Liver (tissue), 8 donors: ENCODE measurements at regions not wholly inside any gene's neighbourhood (a gene's known extent, or its start where the extent isn't known, plus 50 kb on each side); places are given as distances from the start of the nearest gene placed in this dataset.

Experiments
- DNase-seq: peaks from one replicate; pipeline ENCODE4 v3.0.0-alpha.2; 2017; ENCODE audit warnings: low spot score
- H3K27ac ChIP-seq, 2 donors: one replicate each; pipeline ENCODE4 v1.7.0; 2013; ENCODE audit warnings: inconsistent platforms in 2 of 2, low read length in 2 of 2, control low read depth in 1 of 2, low read depth in 1 of 2, mild to moderate bottlenecking in 1 of 2
- H3K27me3 ChIP-seq, 4 donors: one replicate each; pipeline versions ENCODE4 v1.6.1 to v1.7.0; 2013; ENCODE audit warnings: low read length in 3 of 4, inconsistent platforms in 1 of 4, mild to moderate bottlenecking in 1 of 4, moderate library complexity in 1 of 4; ENCODE audit not compliant: control insufficient read depth in 4 of 4, insufficient read depth in 4 of 4
- H3K36me3 ChIP-seq, 4 donors: one replicate each; pipeline versions ENCODE4 v1.6.1 to v1.7.0; 2013; ENCODE audit warnings: low read length in 3 of 4, mild to moderate bottlenecking in 3 of 4, low read depth in 1 of 4, moderate library complexity in 1 of 4; ENCODE audit not compliant: control insufficient read depth in 4 of 4, insufficient read depth in 3 of 4
- H3K4me1 ChIP-seq, 4 donors: one replicate each; pipeline versions ENCODE4 v1.6.1 to v1.7.0; 2013; ENCODE audit warnings: low read length in 3 of 4, mild to moderate bottlenecking in 3 of 4, moderate library complexity in 1 of 4; ENCODE audit not compliant: control insufficient read depth in 4 of 4, insufficient read depth in 4 of 4
- H3K4me3 ChIP-seq, 3 donors: one replicate each; pipeline versions ENCODE4 v1.6.1 to v1.7.0; 2013; ENCODE audit warnings: low read length in 3 of 3, control low read depth in 1 of 3, low read depth in 1 of 3, mild to moderate bottlenecking in 1 of 3
- H3K9ac ChIP-seq, 2 donors: one replicate each; pipeline ENCODE4 v1.7.0; 2013; ENCODE audit warnings: low read length in 2 of 2, mild to moderate bottlenecking in 2 of 2, moderate library complexity in 2 of 2, control low read depth in 1 of 2, low read depth in 1 of 2
- H3K9me3 ChIP-seq, 4 donors: one replicate each; pipeline versions ENCODE4 v1.6.1 to v1.7.0; 2013; ENCODE audit warnings: low read length in 3 of 4; ENCODE audit not compliant: control insufficient read depth in 4 of 4
- EGR1 ChIP-seq, 2 donors: IDR thresholded peaks; 2 replicates each; pipeline ENCODE4 v1.6.1; 2016 to 2018; ENCODE audit warnings: antibody characterized with exemption in 2 of 2, low read depth in 2 of 2
- FOXA1 ChIP-seq: IDR thresholded peaks from 2 replicates; pipeline ENCODE4 v1.6.1; 2016; ENCODE audit warnings: antibody characterized with exemption
- FOXA2 ChIP-seq: IDR thresholded peaks from 2 replicates; pipeline ENCODE4 v1.6.1; 2016; ENCODE audit warnings: antibody characterized with exemption
- GABPA ChIP-seq, 2 donors: IDR thresholded peaks in 1 of 2; conservative IDR thresholded peaks in 1 of 2; 2 replicates each; pipeline ENCODE4 v1.6.1; 2016; ENCODE audit warnings: antibody characterized with exemption in 2 of 2, mild to moderate bottlenecking in 1 of 2, moderate library complexity in 1 of 2
- HNF4A ChIP-seq, 2 donors: conservative IDR thresholded peaks; 2 replicates each; pipeline ENCODE4 v1.6.1; 2016; ENCODE audit warnings: antibody characterized with exemption in 2 of 2, mild to moderate bottlenecking in 2 of 2
- HNF4G ChIP-seq: IDR thresholded peaks from 2 replicates; pipeline ENCODE4 v1.6.1; 2016; ENCODE audit warnings: antibody characterized with exemption
- JUND ChIP-seq, 2 donors: IDR thresholded peaks; 2 replicates each; pipeline ENCODE4 v1.6.1; 2016; ENCODE audit warnings: antibody characterized with exemption in 2 of 2
- NR2F2 ChIP-seq: IDR thresholded peaks from 2 replicates; pipeline ENCODE4 v1.6.1; 2016; ENCODE audit warnings: antibody characterized with exemption
- RAD21 ChIP-seq, 2 donors: IDR thresholded peaks; 2 replicates each; pipeline ENCODE4 v1.6.1; 2016; ENCODE audit warnings: antibody characterized with exemption in 2 of 2, mild to moderate bottlenecking in 2 of 2
- RXRA ChIP-seq, 2 donors: IDR thresholded peaks; 2 replicates each; pipeline ENCODE4 v1.6.1; 2017 to 2018; ENCODE audit warnings: antibody characterized with exemption in 2 of 2, mild to moderate bottlenecking in 1 of 2
- SP1 ChIP-seq: IDR thresholded peaks from 2 replicates; pipeline ENCODE4 v1.6.1; 2018; ENCODE audit warnings: antibody characterized with exemption, mild to moderate bottlenecking
- TAF1 ChIP-seq: conservative IDR thresholded peaks from 2 replicates; pipeline ENCODE4 v1.6.1; 2016; ENCODE audit warnings: antibody characterized with exemption, mild to moderate bottlenecking
- YY1 ChIP-seq: IDR thresholded peaks from 2 replicates; pipeline ENCODE4 v1.6.1; 2016; ENCODE audit warnings: antibody characterized with exemption, mild to moderate bottlenecking
- WGBS: extraction: QIAGEN DNeasy Blood & Tissue Kit; methylation state at CpG from one replicate; pipeline ENCODE4 v1.1.7; 2013; 5-methylcytosine and 5-hydroxymethylcytosine counted together
- TF ChIP-seq, protein P1 (sequence below): IDR thresholded peaks from 2 replicates; pipeline ENCODE4 v1.6.1; 2016; ENCODE audit warnings: antibody characterized with exemption
- TF ChIP-seq, protein P2 (sequence below): IDR thresholded peaks from 2 replicates; pipeline ENCODE4 v1.6.1; 2016; ENCODE audit warnings: antibody characterized with exemption
- TF ChIP-seq, protein P3 (sequence below): IDR thresholded peaks from 2 replicates; pipeline ENCODE4 v1.6.1; 2016; ENCODE audit warnings: antibody characterized with exemption, mild to moderate bottlenecking
- TF ChIP-seq, protein P4 (sequence below): IDR thresholded peaks from 2 replicates; pipeline ENCODE4 v1.6.1; 2016; ENCODE audit warnings: antibody characterized with exemption
- TF ChIP-seq, protein P5 (sequence below): fragments of 150-350 bp; IDR thresholded peaks from 2 replicates; pipeline ENCODE4 v1.5.1; 2017; ENCODE audit warnings: improper control_type of control experiment, low read depth, low read length; ENCODE audit not compliant: missing input control
- donor health status: healthy.
- donor health status: healthy.
- donor health status: healthy.
- donor health status: healthy.
- donor health status: healthy.

DNA sequence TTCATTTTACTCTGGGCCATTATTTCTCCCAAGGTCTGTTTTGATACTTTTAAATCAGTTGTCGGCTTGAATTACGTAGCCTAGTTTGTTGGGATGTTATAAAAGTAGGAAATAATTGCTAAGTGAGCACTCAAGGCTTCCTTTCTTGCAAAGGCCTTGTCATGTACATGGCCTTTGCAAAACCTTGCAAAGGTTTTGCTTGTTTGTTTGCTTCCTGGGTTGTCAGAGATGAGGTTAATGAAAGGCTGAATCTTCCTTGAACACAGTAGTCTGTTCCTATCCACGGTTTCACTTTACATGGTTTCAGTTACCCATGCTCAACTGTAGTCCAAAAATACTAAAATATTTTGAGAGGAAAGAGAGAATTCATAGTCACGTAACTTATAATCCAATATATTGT, 113.5 kb downstream of the NAA11 start:
- Histone ChIP-seq H3K9ac (no peak overlapping the region), H3K9me3 (no peaks in the 10 kb centered on the region), H3K27ac (no peak overlapping the region), H3K4me3 (no peak overlapping the region), H3K36me3 (no peaks in the 10 kb centered on the region), H3K4me1 (no peaks in the 10 kb centered on the region), H3K27me3 (no peaks in the 10 kb centered on the region)
- TF ChIP-seq TAF1 (no peak), YY1 (no peak), NR2F2 (no peak), FOXA1 (no peak), JUND (IDR thresholded peaks at IDR 0.05) (no peak), RAD21 (IDR thresholded peaks at IDR 0.05) (no peak), FOXA2 (no peak), HNF4G (no peak), RXRA (IDR thresholded peaks at IDR 0.05) (no peak), HNF4A (conservative IDR thresholded peaks at IDR 0.05) (no peak), SP1 (no peak), EGR1 (IDR thresholded peaks at IDR 0.05; ENCODE audit: low read depth in 2 of 2) (no peak)
- TF ChIP-seq, protein P1, sequence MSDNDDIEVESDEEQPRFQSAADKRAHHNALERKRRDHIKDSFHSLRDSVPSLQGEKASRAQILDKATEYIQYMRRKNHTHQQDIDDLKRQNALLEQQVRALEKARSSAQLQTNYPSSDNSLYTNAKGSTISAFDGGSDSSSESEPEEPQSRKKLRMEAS: no peak
- TF ChIP-seq, protein P2, sequence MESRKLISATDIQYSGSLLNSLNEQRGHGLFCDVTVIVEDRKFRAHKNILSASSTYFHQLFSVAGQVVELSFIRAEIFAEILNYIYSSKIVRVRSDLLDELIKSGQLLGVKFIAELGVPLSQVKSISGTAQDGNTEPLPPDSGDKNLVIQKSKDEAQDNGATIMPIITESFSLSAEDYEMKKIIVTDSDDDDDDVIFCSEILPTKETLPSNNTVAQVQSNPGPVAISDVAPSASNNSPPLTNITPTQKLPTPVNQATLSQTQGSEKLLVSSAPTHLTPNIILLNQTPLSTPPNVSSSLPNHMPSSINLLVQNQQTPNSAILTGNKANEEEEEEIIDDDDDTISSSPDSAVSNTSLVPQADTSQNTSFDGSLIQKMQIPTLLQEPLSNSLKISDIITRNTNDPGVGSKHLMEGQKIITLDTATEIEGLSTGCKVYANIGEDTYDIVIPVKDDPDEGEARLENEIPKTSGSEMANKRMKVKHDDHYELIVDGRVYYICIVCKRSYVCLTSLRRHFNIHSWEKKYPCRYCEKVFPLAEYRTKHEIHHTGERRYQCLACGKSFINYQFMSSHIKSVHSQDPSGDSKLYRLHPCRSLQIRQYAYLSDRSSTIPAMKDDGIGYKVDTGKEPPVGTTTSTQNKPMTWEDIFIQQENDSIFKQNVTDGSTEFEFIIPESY: no peak
- TF ChIP-seq, protein P3, sequence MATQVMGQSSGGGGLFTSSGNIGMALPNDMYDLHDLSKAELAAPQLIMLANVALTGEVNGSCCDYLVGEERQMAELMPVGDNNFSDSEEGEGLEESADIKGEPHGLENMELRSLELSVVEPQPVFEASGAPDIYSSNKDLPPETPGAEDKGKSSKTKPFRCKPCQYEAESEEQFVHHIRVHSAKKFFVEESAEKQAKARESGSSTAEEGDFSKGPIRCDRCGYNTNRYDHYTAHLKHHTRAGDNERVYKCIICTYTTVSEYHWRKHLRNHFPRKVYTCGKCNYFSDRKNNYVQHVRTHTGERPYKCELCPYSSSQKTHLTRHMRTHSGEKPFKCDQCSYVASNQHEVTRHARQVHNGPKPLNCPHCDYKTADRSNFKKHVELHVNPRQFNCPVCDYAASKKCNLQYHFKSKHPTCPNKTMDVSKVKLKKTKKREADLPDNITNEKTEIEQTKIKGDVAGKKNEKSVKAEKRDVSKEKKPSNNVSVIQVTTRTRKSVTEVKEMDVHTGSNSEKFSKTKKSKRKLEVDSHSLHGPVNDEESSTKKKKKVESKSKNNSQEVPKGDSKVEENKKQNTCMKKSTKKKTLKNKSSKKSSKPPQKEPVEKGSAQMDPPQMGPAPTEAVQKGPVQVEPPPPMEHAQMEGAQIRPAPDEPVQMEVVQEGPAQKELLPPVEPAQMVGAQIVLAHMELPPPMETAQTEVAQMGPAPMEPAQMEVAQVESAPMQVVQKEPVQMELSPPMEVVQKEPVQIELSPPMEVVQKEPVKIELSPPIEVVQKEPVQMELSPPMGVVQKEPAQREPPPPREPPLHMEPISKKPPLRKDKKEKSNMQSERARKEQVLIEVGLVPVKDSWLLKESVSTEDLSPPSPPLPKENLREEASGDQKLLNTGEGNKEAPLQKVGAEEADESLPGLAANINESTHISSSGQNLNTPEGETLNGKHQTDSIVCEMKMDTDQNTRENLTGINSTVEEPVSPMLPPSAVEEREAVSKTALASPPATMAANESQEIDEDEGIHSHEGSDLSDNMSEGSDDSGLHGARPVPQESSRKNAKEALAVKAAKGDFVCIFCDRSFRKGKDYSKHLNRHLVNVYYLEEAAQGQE: no peak
- TF ChIP-seq, protein P4, sequence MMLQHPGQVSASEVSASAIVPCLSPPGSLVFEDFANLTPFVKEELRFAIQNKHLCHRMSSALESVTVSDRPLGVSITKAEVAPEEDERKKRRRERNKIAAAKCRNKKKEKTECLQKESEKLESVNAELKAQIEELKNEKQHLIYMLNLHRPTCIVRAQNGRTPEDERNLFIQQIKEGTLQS: no peak
- TF ChIP-seq, protein P5, sequence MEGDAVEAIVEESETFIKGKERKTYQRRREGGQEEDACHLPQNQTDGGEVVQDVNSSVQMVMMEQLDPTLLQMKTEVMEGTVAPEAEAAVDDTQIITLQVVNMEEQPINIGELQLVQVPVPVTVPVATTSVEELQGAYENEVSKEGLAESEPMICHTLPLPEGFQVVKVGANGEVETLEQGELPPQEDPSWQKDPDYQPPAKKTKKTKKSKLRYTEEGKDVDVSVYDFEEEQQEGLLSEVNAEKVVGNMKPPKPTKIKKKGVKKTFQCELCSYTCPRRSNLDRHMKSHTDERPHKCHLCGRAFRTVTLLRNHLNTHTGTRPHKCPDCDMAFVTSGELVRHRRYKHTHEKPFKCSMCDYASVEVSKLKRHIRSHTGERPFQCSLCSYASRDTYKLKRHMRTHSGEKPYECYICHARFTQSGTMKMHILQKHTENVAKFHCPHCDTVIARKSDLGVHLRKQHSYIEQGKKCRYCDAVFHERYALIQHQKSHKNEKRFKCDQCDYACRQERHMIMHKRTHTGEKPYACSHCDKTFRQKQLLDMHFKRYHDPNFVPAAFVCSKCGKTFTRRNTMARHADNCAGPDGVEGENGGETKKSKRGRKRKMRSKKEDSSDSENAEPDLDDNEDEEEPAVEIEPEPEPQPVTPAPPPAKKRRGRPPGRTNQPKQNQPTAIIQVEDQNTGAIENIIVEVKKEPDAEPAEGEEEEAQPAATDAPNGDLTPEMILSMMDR: no peak
- no peak for DNase-seq
- 73% methylated on average over 4 of the region's 4 CpGs for WGBS

DNA sequence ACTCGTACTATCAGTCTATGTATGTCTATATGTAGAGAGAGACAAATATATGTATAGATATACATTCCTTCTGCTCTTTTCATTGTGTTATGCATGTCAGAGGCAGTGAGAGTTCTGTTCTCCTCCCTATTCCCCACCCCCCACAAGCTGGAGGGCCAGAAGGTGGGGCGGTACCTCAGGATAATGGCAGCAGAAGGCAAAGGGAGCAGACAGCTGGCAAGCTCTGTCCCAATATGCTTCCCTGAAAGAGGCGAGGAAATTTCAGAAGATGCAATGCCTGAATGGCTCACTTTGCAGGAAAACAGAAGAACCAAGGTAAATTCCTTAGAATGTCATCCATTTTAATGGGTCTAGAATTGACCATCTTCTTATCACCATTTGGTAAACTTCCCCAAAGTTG, 114.4 kb downstream of the NAA11 start:
- Histone ChIP-seq H3K9ac (no peak overlapping the region), H3K9me3 (peaks cover 0 to under 1% (median 0%) of the 10 kb centered on the region in 4 donors), H3K4me1 (no peaks in the 10 kb centered on the region), H3K4me3 (no peak overlapping the region), H3K27ac (no peak overlapping the region), H3K27me3 (no peaks in the 10 kb centered on the region), H3K36me3 (no peaks in the 10 kb centered on the region)
- no peak for DNase-seq
- 74% methylated on average over 3 of the region's 3 CpGs for WGBS
- TF ChIP-seq TAF1 (no peak), FOXA1 (no peak), HNF4A (conservative IDR thresholded peaks at IDR 0.05) (no peak), GABPA (IDR thresholded peaks at IDR 0.05 in 1 of 2, conservative IDR thresholded peaks at IDR 0.05 in 1 of 2) (no peak), RXRA (IDR thresholded peaks at IDR 0.05) (no peak), YY1 (no peak)
- TF ChIP-seq, protein P1: no peak
- TF ChIP-seq, protein P4: no peak
- TF ChIP-seq, protein P5: no peak
- TF ChIP-seq, protein P2: no peak
